ENCODE measurements at regions not wholly inside any gene's neighbourhood (a gene's known extent, or its start where the extent isn't known, plus 50 kb on each side); places are given as distances from the start of the nearest gene placed in this dataset.

DNA sequence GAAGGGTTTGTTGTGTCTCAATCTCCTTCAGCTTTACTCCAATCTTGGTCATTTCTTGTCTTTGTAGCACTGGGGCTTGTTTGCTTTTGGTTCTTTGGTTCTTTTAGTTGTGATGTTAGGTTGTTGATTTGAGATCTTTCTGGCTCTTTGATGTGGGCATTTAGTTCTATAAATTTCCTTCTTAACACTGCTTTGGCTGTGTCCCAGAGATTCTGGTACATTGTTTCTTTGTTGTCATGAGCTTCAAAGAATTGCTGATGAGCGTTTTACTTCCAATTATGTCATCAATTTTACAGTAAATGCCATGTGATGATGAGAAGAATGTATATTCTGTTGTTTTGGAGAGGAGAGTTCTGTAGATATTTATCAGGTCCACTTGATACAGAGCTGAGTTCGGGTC, 353.3 kb downstream of the MAN2A1 start:
- no peak overlapping the region for H3T11ph ChIP-seq (ENCODE audit: low read length)
- no peaks in the 10 kb centered on the region for H3K27me3 ChIP-seq (ENCODE audit: insufficient read depth, low read length)
- H3K27ac ChIP-seq (ENCODE audit: insufficient read length, low read depth, low read length), result no peak overlapping the region
- no peak overlapping the region for H2BK15ac ChIP-seq (ENCODE audit: low read depth, low read length)
- H4K5ac ChIP-seq (ENCODE audit: insufficient read length, low read depth, low read length), result no peak overlapping the region
- no peak overlapping the region for H3K18ac ChIP-seq (ENCODE audit: insufficient read length, low read depth, low read length)
- H2BK12ac ChIP-seq (ENCODE audit: insufficient read length, low read depth, low read length), result no peak overlapping the region
- Mint-ChIP-seq H3K9me3 (peaks cover 11 to 17% of the 10 kb centered on the region in 2 experiments), H3K4me3 (no peak overlapping the region), H3K4me1 (peaks cover 0 to under 1% of the 10 kb centered on the region in 2 experiments; a peak in 1 of 4 replicates), H3K36me3 (ENCODE audit: insufficient read depth in 1 of 3, low read depth in 3 of 3) (peaks cover 7 to 9% (median 8%) of the 10 kb centered on the region in 3 experiments; a peak in 6 of 7 replicates), H3K27ac (no peak overlapping the region), H3K27me3 (ENCODE audit: low read depth) (no peaks in the 10 kb centered on the region)
- no peaks in the 10 kb centered on the region for H3K9me3 ChIP-seq (ENCODE audit: control insufficient read depth, low read depth, low read length)
- H2AFZ ChIP-seq (ENCODE audit: low read length), result no peak overlapping the region
- H3K79me1 ChIP-seq (ENCODE audit: insufficient read depth, low read depth, low read length, poor library complexity, severe bottlenecking), result no peaks in the 10 kb centered on the region
- H3K14ac ChIP-seq (ENCODE audit: insufficient read depth, low read length), result no peak overlapping the region
- no peak overlapping the region for H4K91ac ChIP-seq (ENCODE audit: insufficient read length, low read depth, low read length)
- DNase-seq, result no peak
- H3K23ac ChIP-seq (ENCODE audit: insufficient read length, low read depth, low read length), result no peak overlapping the region
- no peak overlapping the region for H2BK120ac ChIP-seq (ENCODE audit: low read depth, low read length, poor library complexity, severe bottlenecking)
- TF ChIP-seq, protein P1, sequence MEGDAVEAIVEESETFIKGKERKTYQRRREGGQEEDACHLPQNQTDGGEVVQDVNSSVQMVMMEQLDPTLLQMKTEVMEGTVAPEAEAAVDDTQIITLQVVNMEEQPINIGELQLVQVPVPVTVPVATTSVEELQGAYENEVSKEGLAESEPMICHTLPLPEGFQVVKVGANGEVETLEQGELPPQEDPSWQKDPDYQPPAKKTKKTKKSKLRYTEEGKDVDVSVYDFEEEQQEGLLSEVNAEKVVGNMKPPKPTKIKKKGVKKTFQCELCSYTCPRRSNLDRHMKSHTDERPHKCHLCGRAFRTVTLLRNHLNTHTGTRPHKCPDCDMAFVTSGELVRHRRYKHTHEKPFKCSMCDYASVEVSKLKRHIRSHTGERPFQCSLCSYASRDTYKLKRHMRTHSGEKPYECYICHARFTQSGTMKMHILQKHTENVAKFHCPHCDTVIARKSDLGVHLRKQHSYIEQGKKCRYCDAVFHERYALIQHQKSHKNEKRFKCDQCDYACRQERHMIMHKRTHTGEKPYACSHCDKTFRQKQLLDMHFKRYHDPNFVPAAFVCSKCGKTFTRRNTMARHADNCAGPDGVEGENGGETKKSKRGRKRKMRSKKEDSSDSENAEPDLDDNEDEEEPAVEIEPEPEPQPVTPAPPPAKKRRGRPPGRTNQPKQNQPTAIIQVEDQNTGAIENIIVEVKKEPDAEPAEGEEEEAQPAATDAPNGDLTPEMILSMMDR (conservative IDR thresholded peaks at IDR 0.05), result no peak
- no peak overlapping the region for H4K8ac ChIP-seq (replicated peaks; ENCODE audit: insufficient read length, low read depth, low read length)
- no peak overlapping the region for H3K4ac ChIP-seq (ENCODE audit: low read depth, low read length)
- H3K56ac ChIP-seq (ENCODE audit: insufficient read length, low read depth, low read length), result no peak overlapping the region
- H4K20me1 ChIP-seq (ENCODE audit: control insufficient read depth, insufficient read depth, insufficient read length), result no peaks in the 10 kb centered on the region
- no CpG with 5 or more reads among the region's 2 CpGs for WGBS (ENCODE audit: extremely low coverage, insufficient read length, low lambda C conversion rate)
- H2BK5ac ChIP-seq (ENCODE audit: insufficient read length, low read length), result no peak overlapping the region
- H3K79me2 ChIP-seq (ENCODE audit: insufficient read depth, low read length), result no peaks in the 10 kb centered on the region
- no peak overlapping the region for H3K9ac ChIP-seq (ENCODE audit: extremely low read depth, insufficient read length, low read length)
- no peak overlapping the region for H2AK5ac ChIP-seq (ENCODE audit: insufficient read length, low read length)
- H3K23me2 ChIP-seq (ENCODE audit: insufficient read length, low read depth, low read length, poor library complexity, severe bottlenecking), result no peaks in the 10 kb centered on the region
- no peak overlapping the region for H2BK20ac ChIP-seq (ENCODE audit: low read depth, low read length, poor library complexity, severe bottlenecking)
- no peak overlapping the region for H3K4me2 ChIP-seq (ENCODE audit: insufficient read depth, insufficient read length, low read length)
- no peaks in the 10 kb centered on the region for H3K4me1 ChIP-seq (ENCODE audit: insufficient read depth, low read length)

All from H9 (cell line).